NCI-H1694 treated with DMSO at 0.1 percent for 48 hours (cell line): ENCODE measurements at regions not wholly inside any gene's neighbourhood (a gene's known extent, or its start where the extent isn't known, plus 50 kb on each side); places are given as distances from the start of the nearest gene placed in this dataset.

ENCODE experiments used
- DNase-seq: peaks from one replicate; lab custom pipeline; 2025; lab: John Stamatoyannopoulos, UW

DNA sequence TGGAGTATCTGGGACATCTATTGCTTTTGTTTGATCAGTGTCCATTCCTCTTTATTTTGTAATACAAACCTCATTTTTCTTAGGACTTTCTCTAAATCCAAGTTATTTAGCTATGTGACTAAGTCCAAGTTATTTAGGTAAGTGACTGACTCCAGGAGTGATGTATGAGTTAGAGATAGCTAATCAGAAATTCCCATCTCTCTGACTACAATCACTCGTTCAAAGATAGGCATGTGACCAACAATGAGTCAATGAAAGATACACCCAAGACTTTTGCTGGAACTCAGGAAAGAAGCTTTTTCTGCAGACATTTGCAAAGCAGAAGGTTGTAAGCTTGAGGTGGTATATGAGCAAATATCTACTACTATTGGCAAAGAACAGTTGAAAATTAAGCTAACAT lies 72.5 kb upstream of the KCNIP4 start:
- no peak for DNase-seq

GRCh38 chr4:22020129-22020528 lies 71.6 kb upstream of the KCNIP4 start:
- DNase-seq, result no peak

GRCh38 chr4:22019676-22020075 lies 71.1 kb upstream of the KCNIP4 start:
- DNase-seq, result no peak

DNA sequence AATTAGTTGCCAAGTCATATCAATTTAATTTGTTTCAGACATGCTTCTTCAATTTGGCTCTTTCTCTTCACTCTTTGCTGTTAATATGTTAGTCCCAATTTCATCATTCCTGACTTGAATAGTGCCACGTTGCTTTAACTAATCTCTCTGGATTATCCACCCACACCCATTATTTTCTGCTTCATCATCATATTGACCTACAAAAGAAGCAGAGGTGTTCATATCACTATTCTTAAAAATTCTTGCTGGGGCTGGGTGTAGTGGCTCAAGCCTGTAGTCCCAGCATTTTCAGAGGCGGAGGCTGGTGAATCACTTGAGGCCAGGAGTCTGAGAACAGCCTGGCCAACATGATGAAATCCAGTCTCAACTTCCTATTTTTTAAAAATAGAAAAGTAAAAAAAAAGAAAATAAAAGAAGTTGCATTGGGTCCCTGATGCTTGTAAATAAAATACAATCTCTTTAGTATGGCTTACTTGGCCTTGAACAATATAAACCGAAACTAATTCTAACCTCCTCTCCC lies 65.7 kb upstream of the KCNIP4 start:
- DNase-seq, result no peak

DNA sequence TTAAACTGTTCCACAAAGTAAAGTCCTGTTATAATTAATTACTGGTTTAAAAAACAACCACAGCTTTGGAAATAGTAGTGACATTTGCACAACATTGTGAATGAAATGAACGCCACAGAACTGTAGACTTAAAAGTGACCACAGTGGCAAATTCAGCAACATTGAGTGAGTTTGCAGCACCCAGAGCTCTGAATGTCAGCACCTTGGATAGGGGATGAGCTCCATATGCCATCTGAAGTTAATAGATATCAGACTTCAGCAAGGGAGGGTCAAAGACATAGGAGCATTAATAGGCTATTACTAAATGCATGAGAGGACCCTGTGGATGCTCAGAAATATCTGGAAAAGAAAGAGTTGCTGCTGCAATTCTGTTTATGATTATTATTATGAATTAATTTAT lies 55.3 kb upstream of the KCNIP4 start:
- DNase-seq, result no peak
